CD4-positive, alpha-beta T cell treated with Interferon alpha-2 for 1 hour (primary cell): ENCODE measurements at regions not wholly inside any gene's neighbourhood (a gene's known extent, or its start where the extent isn't known, plus 50 kb on each side); places are given as distances from the start of the nearest gene placed in this dataset.
"Not testable (repeated sequence)": the region's sequence is repeated elsewhere in the genome, so short reads cannot be mapped to it uniquely, and the experiment has no call there.

Source experiments
- DNase-seq, 2 donors: peaks; one replicate each; pipeline ENCODE4 v3.0.0-alpha.2; 2020 to 2022

DNA sequence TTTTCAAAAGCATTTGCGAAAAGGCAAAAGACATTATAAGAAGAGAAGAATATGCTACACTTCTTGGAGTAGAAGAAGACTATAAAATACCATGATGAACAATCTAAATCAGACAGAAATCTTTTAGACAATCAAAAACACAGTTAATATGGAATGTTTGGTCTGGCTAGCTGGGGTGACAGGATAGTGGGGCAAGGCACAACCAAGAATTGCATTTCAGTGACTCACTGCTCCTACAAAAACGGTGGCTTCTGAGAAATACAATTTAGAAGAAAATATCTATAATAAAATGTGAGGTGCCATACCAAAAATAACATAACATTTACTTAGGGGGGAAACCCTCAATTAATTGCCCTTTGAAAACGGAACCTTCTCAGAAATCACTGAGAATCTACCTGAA, 363.4 kb downstream of the NPR3 start:
- DNase-seq: no peak

DNA sequence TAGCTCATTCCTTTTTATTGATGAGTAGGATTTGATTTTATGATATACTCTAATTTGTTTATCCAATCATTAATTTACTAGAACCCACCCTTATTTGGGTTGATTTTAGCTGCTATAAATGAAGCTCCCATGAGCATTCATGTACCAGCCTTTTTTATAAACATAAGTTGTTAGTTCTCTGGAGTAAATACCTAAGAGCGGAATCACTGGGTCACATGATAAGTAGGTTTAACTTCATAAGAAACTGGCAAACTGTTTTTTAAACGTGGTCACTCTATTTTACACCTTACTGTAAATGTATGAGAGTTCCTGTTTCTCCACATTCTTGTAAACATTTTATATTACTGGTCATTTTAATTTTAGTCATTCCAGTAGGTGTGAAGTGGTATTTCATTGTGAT, 364.6 kb downstream of the NPR3 start:
- DNase-seq: no peak

- no peak for DNase-seq
Measured at GRCh38 chr5:33079548-33079947, 361.2 kb upstream of the TARS1 start.

DNA sequence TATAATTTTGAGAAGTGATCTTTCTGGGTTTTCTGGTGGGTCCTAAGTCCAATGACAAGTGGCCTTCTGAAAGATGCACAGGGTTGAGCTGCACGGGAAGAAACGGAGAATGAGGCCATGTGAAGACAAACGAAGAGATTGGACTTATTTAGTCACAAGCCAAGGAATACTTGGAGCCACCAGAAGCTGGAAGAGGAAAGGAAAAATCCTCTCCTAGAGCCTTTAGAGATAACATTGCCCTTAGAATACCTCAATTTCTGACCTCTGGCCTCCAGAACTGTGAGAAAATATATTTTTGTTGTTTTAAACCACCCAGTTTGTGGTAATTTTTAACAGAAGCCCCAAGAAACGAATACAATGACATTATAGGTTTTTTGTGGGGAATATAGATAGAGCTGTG, 360.5 kb upstream of the TARS1 start:
- DNase-seq: no peak

GRCh38 chr5:33088176-33088575, 352.6 kb upstream of the TARS1 start:
- no peak for DNase-seq

DNA sequence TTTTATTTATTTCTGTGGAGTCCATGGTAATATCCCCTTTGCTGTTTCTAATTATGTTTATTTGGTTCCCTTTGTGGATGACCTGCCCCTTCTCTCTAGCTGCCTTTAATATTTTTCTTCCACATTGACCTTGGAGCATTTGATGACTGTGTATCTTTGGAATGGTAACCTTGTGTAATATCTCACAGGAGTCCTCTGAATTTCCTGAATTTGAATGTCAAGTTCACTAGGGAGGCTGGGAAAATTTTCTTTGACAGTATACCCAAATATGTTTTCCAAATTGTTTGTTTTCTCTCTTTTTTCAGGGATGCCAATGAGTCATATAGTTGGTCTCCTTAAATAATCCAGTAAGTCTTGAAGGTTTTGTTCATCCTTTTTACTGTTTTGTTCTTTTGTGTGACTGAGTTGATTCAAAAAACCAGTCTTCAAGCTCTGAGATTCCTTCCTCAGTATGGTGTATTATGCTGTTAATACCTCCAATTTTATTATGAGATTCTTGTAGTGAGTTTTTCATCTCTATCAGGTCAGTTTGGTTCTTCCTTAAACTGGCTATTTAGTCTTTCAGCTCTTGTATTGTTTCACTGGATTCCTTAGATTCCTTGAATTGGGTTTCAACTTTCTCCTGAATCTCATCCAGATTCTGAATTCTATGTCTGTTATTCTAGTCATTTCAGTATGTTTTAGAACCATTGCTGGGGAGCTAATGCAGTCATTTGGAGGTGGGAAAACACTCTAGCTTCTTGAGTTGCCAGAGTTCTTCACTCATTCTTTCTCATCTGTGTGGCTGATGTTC, 349.0 kb upstream of the TARS1 start:
- no peak for DNase-seq

DNA sequence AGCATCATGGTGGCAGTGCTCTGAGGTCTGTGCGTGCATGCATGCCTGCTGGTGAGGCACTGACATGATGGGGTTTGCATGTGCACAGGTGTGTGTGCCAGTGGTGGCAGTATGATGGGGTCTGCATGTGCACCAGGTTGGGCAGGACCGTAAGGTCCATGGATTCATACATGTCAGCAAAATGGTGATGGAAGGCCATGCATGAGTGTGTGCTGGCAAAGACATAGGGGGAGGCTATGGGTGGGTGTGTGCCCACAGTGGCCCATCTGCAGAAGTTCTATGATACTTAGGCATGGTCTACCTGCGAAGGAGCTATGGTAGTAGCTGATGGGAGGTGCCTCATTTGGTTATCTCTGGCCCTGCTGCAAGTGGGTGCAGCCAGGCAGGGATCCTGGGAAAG, 348.0 kb upstream of the TARS1 start:
- DNase-seq: no peak

DNA sequence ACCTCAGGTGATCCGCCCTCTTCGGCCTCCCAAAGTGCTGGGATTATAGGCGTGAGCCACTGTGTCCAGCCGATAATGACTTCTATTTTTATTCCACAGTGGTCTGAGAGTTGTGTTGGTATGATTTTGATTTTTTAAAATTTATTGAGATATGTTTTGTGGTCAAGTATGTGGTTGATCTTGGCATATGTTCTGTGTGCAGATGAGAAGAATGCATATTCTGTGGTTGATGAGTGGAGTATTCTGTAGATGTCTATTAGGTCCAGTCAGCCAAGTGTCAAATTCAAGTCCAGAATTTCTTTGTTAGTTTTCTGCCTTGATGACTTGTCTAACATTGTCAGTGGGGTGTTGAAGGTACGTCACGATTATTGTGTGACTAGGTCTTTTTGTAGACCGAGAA, 338.2 kb upstream of the TARS1 start:
- DNase-seq: no peak

DNA sequence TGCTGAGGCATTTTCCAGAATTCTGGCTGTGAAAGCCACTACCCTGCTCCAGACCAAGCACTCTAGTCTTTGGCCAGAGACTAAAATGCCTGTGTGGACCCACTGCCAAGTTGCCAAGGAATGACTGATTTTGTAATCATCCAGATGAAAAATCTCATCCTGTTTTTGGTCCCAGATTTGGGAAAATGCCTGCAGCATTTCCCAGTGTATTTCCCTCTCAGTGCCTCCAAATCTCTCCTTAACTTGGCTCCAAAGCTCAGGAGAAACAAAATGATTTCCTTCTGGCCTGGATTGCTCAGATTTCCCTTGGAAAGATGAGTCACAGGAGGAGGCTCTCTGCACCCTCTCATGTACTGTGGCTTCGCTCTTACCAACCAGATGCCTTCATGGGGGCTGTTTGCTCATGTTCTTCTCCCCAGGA, 335.2 kb upstream of the TARS1 start:
- no peak for DNase-seq

- not testable (repeated sequence) for DNase-seq
Measured at GRCh38 chr5:33110496-33110895, 330.3 kb upstream of the TARS1 start.

DNA sequence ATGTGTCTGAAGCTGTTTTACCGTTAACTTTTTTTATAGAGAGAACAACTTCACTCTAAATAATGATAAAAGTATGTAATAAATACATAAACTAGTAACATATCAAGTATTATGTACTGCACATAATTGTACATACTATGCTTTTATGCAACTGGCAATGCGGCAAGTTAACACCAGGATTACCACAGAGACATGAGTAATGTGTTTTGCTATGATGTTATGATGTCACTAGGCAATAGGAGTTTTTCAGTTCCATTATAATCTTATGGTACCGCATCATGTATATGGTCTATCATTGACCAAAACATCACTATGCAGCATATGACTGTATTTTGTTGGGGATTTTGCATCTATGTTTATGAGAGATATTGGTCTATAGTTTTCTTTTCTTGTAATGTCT, 326.4 kb upstream of the TARS1 start:
- no peak for DNase-seq

GRCh38 chr5:33115467-33115866, 325.3 kb upstream of the TARS1 start:
- no peak for DNase-seq

GRCh38 chr5:33118761-33119415, 321.9 kb upstream of the TARS1 start:
- DNase-seq: no peak

GRCh38 chr5:33120671-33121070, 320.1 kb upstream of the TARS1 start:
- no peak for DNase-seq

- no peak for DNase-seq
Measured at GRCh38 chr5:33129309-33129708, 311.5 kb upstream of the TARS1 start.

- no peak for DNase-seq
Measured at GRCh38 chr5:33136785-33137184, 304.0 kb upstream of the TARS1 start.

DNA sequence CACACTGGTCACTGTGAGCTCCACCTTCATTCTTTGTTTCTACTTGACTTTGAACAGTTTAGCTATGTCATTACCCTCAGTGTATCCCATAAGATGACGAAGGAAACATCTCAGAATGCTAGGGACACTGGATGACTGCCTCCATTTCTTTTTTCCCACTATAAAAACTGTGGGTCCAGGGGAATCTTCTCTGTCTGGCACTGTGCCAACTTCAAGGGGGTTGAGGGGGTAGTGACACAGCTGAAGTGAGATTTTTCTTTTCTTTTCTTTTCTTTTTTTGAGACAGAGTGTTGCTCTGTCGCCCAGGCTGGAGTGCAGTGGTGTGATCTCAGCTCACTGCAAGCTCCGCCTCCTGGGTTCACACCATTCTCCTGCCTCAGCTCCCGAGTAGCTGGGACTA, 302.6 kb upstream of the TARS1 start:
- DNase-seq: not testable (repeated sequence)

GRCh38 chr5:33143405-33144123, 297.2 kb upstream of the TARS1 start:
- DNase-seq: no peak

DNA sequence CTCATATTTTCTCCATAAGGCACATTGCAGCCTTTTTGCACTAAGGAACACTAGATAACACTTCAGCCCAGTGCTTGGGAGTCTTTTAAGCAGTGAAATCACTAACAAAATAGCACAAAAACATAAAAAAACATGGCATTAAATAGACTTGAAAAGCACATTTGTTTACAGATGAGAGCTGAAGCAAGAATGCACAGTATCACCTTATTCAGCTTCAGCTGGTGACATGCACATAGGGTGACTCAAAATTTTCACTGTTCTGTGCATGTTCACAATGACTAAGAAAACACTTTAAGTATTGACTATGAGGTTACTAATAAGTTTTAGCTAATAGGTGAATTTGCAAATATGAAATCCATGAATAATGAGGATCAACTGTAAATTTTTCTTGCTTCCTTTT, 293.9 kb upstream of the TARS1 start:
- no peak for DNase-seq

- no peak for DNase-seq
Measured at GRCh38 chr5:33148076-33148513, 292.7 kb upstream of the TARS1 start.

GRCh38 chr5:33153372-33153771, 287.4 kb upstream of the TARS1 start:
- DNase-seq: no peak

DNA sequence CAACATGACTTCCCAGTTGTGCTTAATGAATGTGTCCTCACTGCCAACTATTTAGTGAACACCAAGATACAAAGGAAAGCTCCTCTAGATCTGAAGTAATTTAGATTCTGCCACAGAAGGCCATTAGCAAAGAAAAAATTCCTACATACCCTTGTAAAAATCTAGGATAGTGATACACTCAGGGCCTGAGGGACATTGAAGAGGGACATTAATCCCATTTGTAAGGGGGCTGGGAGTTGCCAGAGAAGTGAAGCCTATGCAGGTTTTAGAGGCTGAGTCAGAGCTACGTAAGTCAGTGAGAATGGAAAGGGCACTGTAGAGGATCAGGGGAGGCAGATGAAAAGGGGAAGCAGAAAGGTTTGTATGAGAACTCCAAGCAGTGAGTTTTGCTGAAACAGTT, 286.9 kb upstream of the TARS1 start:
- DNase-seq: no peak

- no peak for DNase-seq
Measured at GRCh38 chr5:33160871-33161270, 279.9 kb upstream of the TARS1 start.

DNA sequence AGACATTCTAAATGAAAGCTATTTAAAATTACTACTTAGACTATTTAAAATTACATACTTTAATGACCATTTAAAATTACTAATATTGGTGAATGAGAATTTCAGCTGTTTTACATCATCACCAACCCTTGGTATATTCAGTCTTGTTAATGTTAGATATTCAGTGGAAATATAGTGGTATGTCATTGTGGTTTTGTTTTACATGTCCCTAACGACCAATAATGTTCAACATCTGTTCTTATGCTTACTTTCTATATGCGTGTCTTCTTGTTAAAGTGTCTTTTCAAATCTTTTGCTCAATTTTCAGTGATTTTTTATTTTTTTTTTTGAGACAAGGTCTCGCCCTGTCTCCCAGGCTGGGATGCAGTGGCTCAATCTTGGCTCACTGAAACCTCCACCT, 279.3 kb upstream of the TARS1 start:
- no peak for DNase-seq
